ENCODE measurements at regions not wholly inside any gene's neighbourhood (a gene's known extent, or its start where the extent isn't known, plus 50 kb on each side); places are given as distances from the start of the nearest gene placed in this dataset.

- TF ChIP-seq POLR2AphosphoS5 (IDR thresholded peaks at IDR 0.05) (no peak), POLR2A (IDR thresholded peaks at IDR 0.05) (no peak), CTCF (IDR thresholded peaks at IDR 0.05) (no peak)
Measured at GRCh38 chr4:57628004-57628403, 517.8 kb upstream of the IGFBP7 start.

Measured in transverse colon (tissue), 4 donors.